ENCODE measurements at regions not wholly inside any gene's neighbourhood (a gene's known extent, or its start where the extent isn't known, plus 50 kb on each side); places are given as distances from the start of the nearest gene placed in this dataset.

DNA sequence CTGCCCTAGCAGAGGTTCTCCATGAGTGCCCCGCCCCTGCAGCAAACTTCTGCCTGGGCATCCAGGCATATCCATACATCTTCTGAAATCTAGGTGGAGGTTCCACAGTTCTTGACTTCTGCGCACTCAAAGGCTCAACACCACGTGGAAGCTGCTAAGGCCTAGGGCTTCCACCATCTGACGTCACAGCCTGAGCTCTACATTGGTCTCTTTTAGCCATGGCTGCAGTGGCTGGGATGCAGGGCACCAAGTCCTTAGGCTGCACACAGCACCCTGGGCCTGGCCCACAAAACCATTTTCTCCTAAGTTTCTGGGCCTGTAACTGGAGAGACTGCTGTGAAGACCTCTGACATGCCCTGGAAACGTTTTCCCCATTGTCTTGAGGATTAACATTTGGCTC lies 272.6 kb upstream of the PLXNA2 start:
- TF ChIP-seq, protein P1, sequence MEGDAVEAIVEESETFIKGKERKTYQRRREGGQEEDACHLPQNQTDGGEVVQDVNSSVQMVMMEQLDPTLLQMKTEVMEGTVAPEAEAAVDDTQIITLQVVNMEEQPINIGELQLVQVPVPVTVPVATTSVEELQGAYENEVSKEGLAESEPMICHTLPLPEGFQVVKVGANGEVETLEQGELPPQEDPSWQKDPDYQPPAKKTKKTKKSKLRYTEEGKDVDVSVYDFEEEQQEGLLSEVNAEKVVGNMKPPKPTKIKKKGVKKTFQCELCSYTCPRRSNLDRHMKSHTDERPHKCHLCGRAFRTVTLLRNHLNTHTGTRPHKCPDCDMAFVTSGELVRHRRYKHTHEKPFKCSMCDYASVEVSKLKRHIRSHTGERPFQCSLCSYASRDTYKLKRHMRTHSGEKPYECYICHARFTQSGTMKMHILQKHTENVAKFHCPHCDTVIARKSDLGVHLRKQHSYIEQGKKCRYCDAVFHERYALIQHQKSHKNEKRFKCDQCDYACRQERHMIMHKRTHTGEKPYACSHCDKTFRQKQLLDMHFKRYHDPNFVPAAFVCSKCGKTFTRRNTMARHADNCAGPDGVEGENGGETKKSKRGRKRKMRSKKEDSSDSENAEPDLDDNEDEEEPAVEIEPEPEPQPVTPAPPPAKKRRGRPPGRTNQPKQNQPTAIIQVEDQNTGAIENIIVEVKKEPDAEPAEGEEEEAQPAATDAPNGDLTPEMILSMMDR (conservative IDR thresholded peaks at IDR 0.05; ENCODE audit: low read depth, low read length) = no peak
- H3K4me3 ChIP-seq (ENCODE audit: low read depth, low read length) = no peak overlapping the region
- DNase-seq (ENCODE audit: low read depth) = no peak

GRCh38 chr1:208520438-208521099 lies 276.4 kb upstream of the PLXNA2 start:
- H3K4me3 ChIP-seq (ENCODE audit: low read depth, low read length) = no peak overlapping the region
- TF ChIP-seq, protein P1 (conservative IDR thresholded peaks at IDR 0.05; ENCODE audit: low read depth, low read length) = no peak
- no peak for DNase-seq (ENCODE audit: low read depth)

DNA sequence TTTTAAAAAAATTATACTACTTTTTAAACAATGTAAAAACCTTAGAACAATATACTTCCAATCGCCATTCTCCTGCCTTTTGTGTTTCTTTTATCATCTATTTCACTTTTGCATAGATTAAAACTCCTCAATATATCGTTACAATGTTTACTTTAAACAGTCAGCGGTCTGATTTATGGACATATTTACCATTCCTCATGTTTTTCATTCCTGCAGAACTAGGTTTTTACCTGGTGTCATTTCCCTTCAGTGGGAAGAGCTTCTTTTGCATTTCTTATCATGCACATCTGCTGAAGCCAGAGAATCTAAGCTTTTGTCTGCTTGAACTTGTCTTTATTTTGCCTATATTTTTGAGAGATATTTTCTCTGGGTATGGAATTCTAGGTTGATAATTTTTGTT lies 277.4 kb upstream of the PLXNA2 start:
- H3K4me3 ChIP-seq (ENCODE audit: low read depth, low read length) = no peak overlapping the region
- TF ChIP-seq, protein P1 (conservative IDR thresholded peaks at IDR 0.05; ENCODE audit: low read depth, low read length) = no peak
- DNase-seq (ENCODE audit: low read depth) = no peak

DNA sequence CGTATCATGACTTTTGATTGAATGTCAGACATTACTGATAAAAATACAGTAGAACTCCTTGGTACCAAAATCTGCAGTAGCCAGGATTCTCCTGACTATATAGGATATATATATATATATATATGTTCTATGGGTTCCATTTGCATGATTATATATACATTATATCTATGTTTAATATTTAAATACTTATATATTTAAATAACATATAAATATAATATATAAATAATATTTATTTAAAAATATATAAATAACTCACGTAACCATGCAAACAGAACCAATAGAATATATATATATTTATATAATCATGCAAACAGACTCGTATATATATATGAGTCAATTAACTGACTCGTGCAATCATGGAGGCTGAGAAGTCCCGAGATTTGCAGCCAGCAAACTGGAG lies 278.8 kb upstream of the PLXNA2 start:
- no peak for DNase-seq (ENCODE audit: low read depth)
- no peak overlapping the region for H3K4me3 ChIP-seq (ENCODE audit: low read depth, low read length)
- TF ChIP-seq, protein P1 (conservative IDR thresholded peaks at IDR 0.05; ENCODE audit: low read depth, low read length) = no peak

DNA sequence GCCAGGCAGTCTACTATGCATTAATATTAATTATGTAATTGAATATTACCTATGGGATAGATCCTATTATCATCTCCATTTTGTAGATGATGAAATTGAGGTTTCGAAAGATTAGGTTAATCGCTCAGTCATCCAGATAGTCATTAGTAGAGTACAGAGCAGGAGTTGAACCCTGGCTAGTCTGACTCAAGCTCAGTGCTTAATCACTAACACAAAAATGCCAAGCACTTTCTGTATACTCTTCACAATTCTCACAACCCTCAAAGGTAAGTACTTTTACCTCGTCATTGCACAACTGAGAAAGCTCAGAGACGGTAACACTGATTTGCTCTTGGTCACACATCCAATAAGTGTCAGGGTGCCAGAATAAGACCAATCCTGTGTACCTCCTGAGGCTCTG lies 280.2 kb upstream of the PLXNA2 start:
- H3K4me3 ChIP-seq (ENCODE audit: low read depth, low read length) = no peak overlapping the region
- TF ChIP-seq, protein P1 (conservative IDR thresholded peaks at IDR 0.05; ENCODE audit: low read depth, low read length) = no peak
- peak; percentile 66 for DNase-seq (ENCODE audit: low read depth)

DNA sequence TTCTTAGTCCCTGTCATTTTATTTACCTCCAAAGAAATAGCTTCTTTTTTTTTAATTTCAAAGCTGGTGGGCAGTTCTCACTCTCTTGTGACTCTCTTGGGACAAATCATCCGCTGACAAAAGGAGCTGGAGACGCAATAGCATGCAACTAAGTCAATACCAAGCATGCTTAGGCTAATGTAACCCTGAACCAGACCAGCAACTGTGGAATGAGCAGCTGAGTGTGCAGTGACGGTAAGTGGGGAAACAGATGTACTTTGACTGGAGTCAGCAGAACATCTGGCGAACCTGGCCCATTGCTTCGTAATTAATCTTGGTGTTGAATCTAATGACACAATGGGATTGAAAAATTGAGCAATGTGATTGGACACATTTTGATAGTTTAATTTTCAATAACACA lies 280.7 kb upstream of the PLXNA2 start:
- TF ChIP-seq, protein P1 (conservative IDR thresholded peaks at IDR 0.05; ENCODE audit: low read depth, low read length) = no peak
- H3K4me3 ChIP-seq (ENCODE audit: low read depth, low read length) = no peak overlapping the region
- DNase-seq (ENCODE audit: low read depth) = no peak

DNA sequence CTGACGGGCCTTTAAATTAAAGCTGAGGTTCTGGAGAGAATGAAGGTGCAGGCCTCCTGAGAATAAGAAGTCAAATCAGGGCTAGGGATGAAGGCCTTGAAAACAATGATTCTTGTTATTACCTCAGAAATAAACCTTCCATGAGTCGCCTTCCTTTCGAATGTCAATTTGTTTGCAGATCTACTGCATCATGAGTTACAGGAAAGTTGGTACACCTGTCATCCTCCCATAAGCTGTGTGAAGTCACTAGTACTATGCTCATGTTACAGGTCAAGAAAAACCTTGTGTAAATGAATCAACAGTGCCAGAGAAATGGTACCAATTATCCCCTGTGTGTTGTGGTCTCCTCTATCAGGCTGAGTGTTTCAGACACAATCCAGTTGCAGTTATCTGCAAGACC lies 281.2 kb upstream of the PLXNA2 start:
- TF ChIP-seq, protein P1 (conservative IDR thresholded peaks at IDR 0.05; ENCODE audit: low read depth, low read length) = no peak
- DNase-seq (ENCODE audit: low read depth) = peak; percentile 49
- H3K4me3 ChIP-seq (ENCODE audit: low read depth, low read length) = no peak overlapping the region
